Loucy (cell line): ENCODE measurements at regions not wholly inside any gene's neighbourhood (a gene's known extent, or its start where the extent isn't known, plus 50 kb on each side); places are given as distances from the start of the nearest gene placed in this dataset.

Experiments
- H2AFZ ChIP-seq: fragments of 200-600 bp; sonication (generic); 2 replicates; pipeline ENCODE4 v1.6.0; 2016; ENCODE audit warnings: antibody characterized with exemption, mild to moderate bottlenecking, low read length, moderate library complexity
- H3F3A ChIP-seq: fragments of 200-600 bp; 2 replicates; pipeline ENCODE4 v1.6.0; 2016; ENCODE audit warnings: antibody characterized with exemption, low read depth, mild to moderate bottlenecking
- H3K27me3 ChIP-seq: fragments of 200-600 bp; sonication (generic); 2 replicates; pipeline ENCODE4 v1.6.1; 2014; ENCODE audit warnings: low read length, mild to moderate bottlenecking; ENCODE audit not compliant: insufficient read depth, poor library complexity, severe bottlenecking
- H3K36me3 ChIP-seq: fragments of 200-600 bp; sonication (generic); 2 replicates; pipeline ENCODE4 v1.6.1; 2016; ENCODE audit warnings: low read length; ENCODE audit not compliant: insufficient read depth
- H3K4me1 ChIP-seq: fragments of 200-600 bp; sonication (generic); 2 replicates; pipeline ENCODE4 v1.5.1; 2014; ENCODE audit warnings: low read length, mild to moderate bottlenecking; ENCODE audit not compliant: insufficient read depth, poor library complexity, severe bottlenecking
- H3K4me2 ChIP-seq: fragments of 200-600 bp; sonication (generic); 2 replicates; pipeline ENCODE4 v1.6.0; 2014; ENCODE audit warnings: antibody characterized with exemption, low read length, low read depth, mild to moderate bottlenecking; ENCODE audit not compliant: poor library complexity, severe bottlenecking
- H3K4me3 ChIP-seq: fragments of 200-600 bp; sonication (generic); 2 replicates; pipeline ENCODE4 v1.5.1; 2014; ENCODE audit warnings: low read length, mild to moderate bottlenecking, mixed read lengths; ENCODE audit not compliant: poor library complexity, severe bottlenecking
- H3K79me2 ChIP-seq: fragments of 200-600 bp; sonication (generic); 2 replicates; pipeline ENCODE4 v1.6.1; 2014; ENCODE audit warnings: low read length; ENCODE audit not compliant: insufficient read depth
- H3K9ac ChIP-seq: fragments of 200-600 bp; sonication (generic); 2 replicates; pipeline ENCODE4 v1.6.0; 2014; ENCODE audit warnings: mild to moderate bottlenecking, low read depth, low read length, moderate library complexity; ENCODE audit not compliant: poor library complexity, severe bottlenecking
- H3K9me2 ChIP-seq: fragments of 200-600 bp; sonication (generic); replicated peaks from 2 replicates; pipeline ENCODE4 v1.6.1; 2016; ENCODE audit warnings: low read depth, low read length, mixed read lengths
- H3K9me3 ChIP-seq: fragments of 200-600 bp; sonication (generic); 2 replicates; pipeline ENCODE4 v1.6.1; 2014; ENCODE audit warnings: mild to moderate bottlenecking, antibody characterized with exemption, low read length, low read depth; ENCODE audit not compliant: insufficient read depth
- H4K20me1 ChIP-seq: fragments of 200-600 bp; sonication (generic); 2 replicates; pipeline ENCODE4 v1.6.0; 2014; ENCODE audit warnings: antibody characterized with exemption, low read length, mild to moderate bottlenecking; ENCODE audit not compliant: insufficient read depth, poor library complexity, severe bottlenecking
- CTCF ChIP-seq: fragments of 200-600 bp; sonication (generic); conservative IDR thresholded peaks from 2 replicates; pipeline ENCODE4 v1.5.1; 2014; ENCODE audit warnings: mild to moderate bottlenecking, antibody characterized with exemption, low read length
- EZH2phosphoT487 ChIP-seq: fragments of 200-600 bp; IDR thresholded peaks from 2 replicates; pipeline ENCODE4 v1.6.1; 2018; ENCODE audit warnings: antibody characterized with exemption, mild to moderate bottlenecking, moderate library complexity, borderline replicate concordance

DNA sequence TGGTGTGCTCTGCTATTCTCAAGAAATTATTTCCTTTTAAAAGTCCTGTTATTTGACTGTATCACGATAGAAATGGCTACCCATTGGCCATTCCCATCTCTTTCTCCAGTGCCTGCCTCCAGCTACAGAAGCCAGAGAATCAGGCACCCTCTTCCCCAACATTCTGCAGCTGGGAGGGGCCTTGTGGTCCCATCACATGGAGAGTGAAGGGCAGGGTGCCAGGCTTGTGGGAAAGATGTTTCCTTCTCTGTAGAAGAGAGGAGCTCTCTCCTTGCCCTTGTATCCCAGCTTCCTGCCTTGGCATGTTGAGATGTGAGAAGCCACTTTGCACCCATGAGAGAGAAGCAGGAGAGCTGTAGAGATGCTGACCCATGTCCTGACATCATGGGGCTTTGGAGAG lies 465.0 kb downstream of the MTRR start:
- no peak for TF ChIP-seq CTCF
- no peak for TF ChIP-seq EZH2phosphoT487
- Histone ChIP-seq H3K36me3 (no peaks in the 10 kb centered on the region), H3K27me3 (no peaks in the 10 kb centered on the region), H3K9me2 (no peaks in the 10 kb centered on the region), H3K4me1 (no peaks in the 10 kb centered on the region), H3K9ac (no peak overlapping the region), H4K20me1 (no peaks in the 10 kb centered on the region), H2AFZ (no peak overlapping the region), H3K79me2 (no peaks in the 10 kb centered on the region), H3K4me2 (no peak overlapping the region), H3K9me3 (peaks cover 4% of the 10 kb centered on the region; the same call in 1 of the 2 replicates), H3K4me3 (no peak overlapping the region), H3F3A (no peaks in the 10 kb centered on the region)

DNA sequence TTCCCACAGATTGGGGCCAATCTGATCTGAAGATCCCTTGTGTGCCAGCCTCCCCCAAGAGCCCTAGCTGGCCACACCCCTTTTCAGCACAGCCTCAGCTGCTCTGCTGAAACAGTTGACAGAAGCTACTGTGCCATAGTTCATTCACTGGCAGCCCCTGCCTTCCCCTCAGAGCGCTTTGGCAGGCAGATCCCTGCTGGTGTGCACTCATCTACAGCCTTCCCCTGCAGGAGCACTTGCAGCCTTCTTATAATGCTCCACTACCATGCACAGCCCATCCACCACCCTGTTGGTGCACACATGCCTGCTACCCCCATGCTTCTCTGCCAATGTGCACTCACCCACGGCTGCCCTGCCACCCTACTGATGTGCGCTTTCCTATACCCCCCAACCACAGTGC lies 471.3 kb downstream of the MTRR start:
- Histone ChIP-seq H3K9me3 (no peaks in the 10 kb centered on the region), H3F3A (no peaks in the 10 kb centered on the region), H2AFZ (no peak overlapping the region), H3K27me3 (no peaks in the 10 kb centered on the region), H3K9ac (no peak overlapping the region), H3K4me3 (no peak overlapping the region), H4K20me1 (no peaks in the 10 kb centered on the region), H3K36me3 (no peaks in the 10 kb centered on the region), H3K4me2 (no peak overlapping the region), H3K79me2 (no peaks in the 10 kb centered on the region), H3K9me2 (no peaks in the 10 kb centered on the region), H3K4me1 (no peaks in the 10 kb centered on the region)
- TF ChIP-seq CTCF, result no peak
- TF ChIP-seq EZH2phosphoT487, result no peak

- Histone ChIP-seq H3K36me3 (no peaks in the 10 kb centered on the region), H3K4me1 (no peaks in the 10 kb centered on the region)
- TF ChIP-seq CTCF (peak; percentile 43), EZH2phosphoT487 (no peak)
Observed at GRCh38 chr5:8340739-8341344, 471.9 kb downstream of the MTRR start.

More at GRCh38 chr5:8340739-8341344, 471.9 kb downstream of the MTRR start:
- Histone ChIP-seq H4K20me1 (no peaks in the 10 kb centered on the region), H2AFZ (no peak overlapping the region), H3K9me3 (no peaks in the 10 kb centered on the region), H3F3A (no peaks in the 10 kb centered on the region), H3K9ac (no peak overlapping the region), H3K4me3 (no peak overlapping the region), H3K9me2 (no peaks in the 10 kb centered on the region), H3K79me2 (no peaks in the 10 kb centered on the region), H3K4me2 (no peak overlapping the region), H3K27me3 (no peaks in the 10 kb centered on the region)
